HepG2 (cell line): ENCODE measurements at regions not wholly inside any gene's neighbourhood (a gene's known extent, or its start where the extent isn't known, plus 50 kb on each side); places are given as distances from the start of the nearest gene placed in this dataset.

ENCODE experiments used
- ATAC-seq: fragments of 200-7000 bp; cut with Tn5 transposase; 3 replicates; pipeline ENCODE4 v1.9.1; 2020; ENCODE audit warnings: mild to moderate bottlenecking, moderate library complexity
- BruUV-seq: library from RNA; stranded (reverse); fragments of 400-500 nt; replicated peaks from 2 replicates; lab custom pipeline; 2021; lab: Mats Ljungman, UMichigan
- CTCF ChIA-PET: fragments of 300-600 bp; formaldehyde crosslinking; extraction: SDS; loops from one replicate; lab custom pipeline; 2021; ENCODE audit warnings: low total read pairs, inconsistent platforms, low intra/inter-chr PET ratio; lab: Yijun Ruan, JAX
- POLR2A ChIA-PET: fragments of 350-600 bp; sonication (Branson Sonifier 250); formaldehyde crosslinking; loops from one replicate; lab custom pipeline; 2020; ENCODE audit warnings: antibody characterized with exemption, inconsistent platforms; lab: Yijun Ruan, JAX
- DNase-seq: peaks from one replicate; pipeline ENCODE4 v3.0.0-alpha.2; 2015; ENCODE audit warnings: low spot score
- FAIRE-seq: peaks from 3 replicates; lab custom pipeline; 2011; peaks lifted over from hg19 to GRCh38; lab: Jason Lieb, UNC
- H2AFZ ChIP-seq: one replicate; pipeline ENCODE4 v1.6.1; 2011; ENCODE audit warnings: low read length, inconsistent platforms
- H3K27ac ChIP-seq: fragments of 300-600 bp; 3 replicates; pipeline ENCODE4 v1.8.0; 2011; ENCODE audit warnings: mixed run types, mild to moderate bottlenecking, mixed read lengths, low read length, inconsistent platforms; ENCODE audit not compliant: insufficient read depth; ENCODE audit errors: extremely low read length
- H3K27me3 ChIP-seq, 2 experiments: fragments of 200-600 bp in 1 of 2; 2 replicates in 1 of 2; 3 replicates in 1 of 2; pipeline versions ENCODE4 v1.6.0 to v1.8.0; 2011; ENCODE audit warnings: low read length in 2 of 2, mild to moderate bottlenecking in 2 of 2, moderate library complexity in 2 of 2, inconsistent platforms in 1 of 2; ENCODE audit not compliant: insufficient read depth in 2 of 2, control insufficient read depth in 1 of 2
- H3K36me3 ChIP-seq, 2 experiments: fragments of 200-600 bp in 1 of 2; replicated peaks in 1 of 2; 2 replicates in 1 of 2; 3 replicates in 1 of 2; pipeline versions ENCODE4 v1.5.1 to v1.8.0; 2011; ENCODE audit warnings: low read length in 2 of 2, inconsistent platforms in 1 of 2; ENCODE audit not compliant: insufficient read depth in 2 of 2, control insufficient read depth in 1 of 2
- H3K4me1 ChIP-seq: 2 replicates; pipeline ENCODE4 v1.5.1; 2012; ENCODE audit warnings: low read length, inconsistent platforms; ENCODE audit not compliant: insufficient read depth
- H3K4me2 ChIP-seq: 2 replicates; pipeline ENCODE4 v1.6.0; 2011; ENCODE audit warnings: low read depth, low read length, inconsistent platforms
- H3K4me3 ChIP-seq, 3 experiments: fragments of 200-600 bp in 1 of 3; sonication (generic), shearing (Covaris generic) in 1 of 3; replicated peaks in 1 of 3; 2 replicates each; pipeline ENCODE4 v1.5.1; 2011 to 2016; ENCODE audit warnings: low read length in 3 of 3, inconsistent platforms in 2 of 3, low read depth in 2 of 3, mild to moderate bottlenecking in 2 of 3, control low read depth in 1 of 3, mixed read lengths in 1 of 3; ENCODE audit not compliant: insufficient read depth in 1 of 3
- H3K79me2 ChIP-seq: one replicate; pipeline ENCODE4 v1.6.1; 2011; ENCODE audit warnings: low read length, inconsistent platforms; ENCODE audit not compliant: insufficient read depth
- H3K9ac ChIP-seq: 2 replicates; pipeline ENCODE4 v1.6.0; 2011; ENCODE audit warnings: mild to moderate bottlenecking, low read depth, low read length, inconsistent platforms; ENCODE audit not compliant: insufficient read depth
- H3K9me3 ChIP-seq: 2 replicates; pipeline ENCODE4 v1.5.1; 2012; ENCODE audit warnings: mild to moderate bottlenecking, low read length
- H4K20me1 ChIP-seq: 2 replicates; pipeline ENCODE4 v1.6.0; 2011; ENCODE audit warnings: inconsistent platforms, mild to moderate bottlenecking, low read length, moderate library complexity; ENCODE audit not compliant: insufficient read depth
- CTCF ChIP-seq: sonication (generic); formaldehyde crosslinking; IDR thresholded peaks from 2 replicates; pipeline ENCODE4 v1.5.0; 2020; ENCODE audit warnings: mild to moderate bottlenecking, missing genetic modification reagents, moderate library complexity
- HDAC2 ChIP-seq: sonication (generic); formaldehyde crosslinking; IDR thresholded peaks from 2 replicates; pipeline ENCODE4 v1.4.0; 2020; ENCODE audit warnings: missing genetic modification reagents
- RAD21 ChIP-seq: fragments of 450-650 bp; formaldehyde crosslinking; IDR thresholded peaks from 2 replicates; pipeline ENCODE4 v1.5.0; 2020; ENCODE audit warnings: mild to moderate bottlenecking
- RBM22 ChIP-seq: fragments of 200-400 bp; formaldehyde crosslinking; optimal IDR thresholded peaks from 2 replicates; pipeline ENCODE3; 2017; ENCODE audit warnings: mild to moderate bottlenecking, low read length, moderate library complexity
- SMC3 ChIP-seq: IDR thresholded peaks from 2 replicates; pipeline ENCODE4 v1.6.1; 2011; ENCODE audit warnings: low read length, improper control_type of control experiment
- STAG1 ChIP-seq: sonication (generic); formaldehyde crosslinking; IDR thresholded peaks from 2 replicates; pipeline ENCODE4 v1.4.0; 2020; ENCODE audit warnings: missing genetic modification reagents
- UBTF ChIP-seq: sonication (generic); formaldehyde crosslinking; IDR thresholded peaks from 2 replicates; pipeline ENCODE4 v1.4.0; 2020; ENCODE audit warnings: mild to moderate bottlenecking, missing genetic modification reagents
- ZNF180 ChIP-seq: sonication (generic); formaldehyde crosslinking; IDR thresholded peaks from 2 replicates; pipeline ENCODE4 v1.4.0; 2020; ENCODE audit warnings: low read depth, missing genetic modification reagents, borderline replicate concordance
- ZNF263 ChIP-seq: sonication (generic); formaldehyde crosslinking; IDR thresholded peaks from 2 replicates; pipeline ENCODE4 v1.4.0; 2020; ENCODE audit warnings: missing genetic modification reagents
- ZNF567 ChIP-seq: sonication (generic); formaldehyde crosslinking; IDR thresholded peaks from 2 replicates; pipeline ENCODE4 v1.8.1; 2023; ENCODE audit warnings: mild to moderate bottlenecking, missing genetic modification reagents, borderline replicate concordance
- WGBS: methylation state at CpG from one replicate; pipeline ENCODE4 v1.1.6; 2017; ENCODE audit warnings: low lambda C conversion rate; 5-methylcytosine and 5-hydroxymethylcytosine counted together
- in situ Hi-C: cut with HindIII; loops from 2 replicates; pipeline ENCODE4 v1.10.0; 2017; ENCODE audit warnings: low pct_unique_long_range_greater_than_20kb; ENCODE audit not compliant: extremely low pct_ligation_motif_present
- intact Hi-C: fragments of 100-400 bp; cut with micrococcal nuclease; formaldehyde crosslinking; loops from one replicate; pipeline ENCODE4 v1.10.0; 2022; ENCODE audit not compliant: unreplicated experiment

- ChIA-PET POLR2A (no interaction called here), CTCF (no interaction called here)
- no peak overlapping the region for H3K4me2 ChIP-seq
- in situ Hi-C loops: no loop called here
- no TSS peak for BruUV-seq
- H3K79me2 ChIP-seq: no peaks in the 10 kb centered on the region
- H3K36me3 ChIP-seq: no peaks in the 10 kb centered on the region
- no peaks in the 10 kb centered on the region for H4K20me1 ChIP-seq
- H3K9ac ChIP-seq: no peak overlapping the region
- no peaks in the 10 kb centered on the region for H3K4me1 ChIP-seq
- TF ChIP-seq ZNF263: peak; percentile 75
- no peak for TF ChIP-seq ZNF567
- FAIRE-seq: no peak
- WGBS: 34% methylated on average over 7 of the region's 13 CpGs
- H3K27me3 ChIP-seq: no peaks in the 10 kb centered on the region
- intact Hi-C loops: no loop called here
- DNase-seq: no peak
- H3K9me3 ChIP-seq: no peaks in the 10 kb centered on the region
- H2AFZ ChIP-seq: no peak overlapping the region
- H3K4me3 ChIP-seq: no peak overlapping the region
- no peak for ATAC-seq
- H3K27ac ChIP-seq: no peak overlapping the region
Observed at GRCh38 chr16:80323187-80323807, 217.5 kb upstream of the DYNLRB2 start.

GRCh38 chr16:80319181-80319580 is 221.6 kb upstream of the DYNLRB2 start:
- Histone ChIP-seq H3K4me1 (no peaks in the 10 kb centered on the region), H2AFZ (no peak overlapping the region), H3K79me2 (no peaks in the 10 kb centered on the region), H4K20me1 (no peaks in the 10 kb centered on the region), H3K36me3 (no peaks in the 10 kb centered on the region), H3K4me2 (no peak overlapping the region)
- no TSS peak for BruUV-seq
- ATAC-seq (peak; percentile 68), FAIRE-seq (no peak), DNase-seq (no peak)
- in situ Hi-C loops: no loop called here
- no peak for TF ChIP-seq ZNF180 (CRISPR knock-in tag)
- no peak for TF ChIP-seq HDAC2 (CRISPR knock-in tag)
- peak; percentile 61 for TF ChIP-seq STAG1 (CRISPR knock-in tag)
- no peak for TF ChIP-seq RBM22
- 0 out of 2 replicates have a peak, but pooled peaks have one; percentile 15 for TF ChIP-seq RAD21 (CRISPR knock-in tag)
- peak; percentile 39; the same call in 1 of the 2 replicates for TF ChIP-seq CTCF (CRISPR knock-in tag)
- TF ChIP-seq SMC3: peak; percentile 16; the same call in 1 of the 2 replicates
- TF ChIP-seq UBTF (CRISPR knock-in tag): no peak
- TF ChIP-seq, all 625 proteins: peak for 4
- no peak overlapping the region for H3K4me3 ChIP-seq
- H3K9me3 ChIP-seq: no peaks in the 10 kb centered on the region
- no peak overlapping the region for H3K27ac ChIP-seq
- no CpG with 5 or more reads among the region's 3 CpGs for WGBS
- H3K9ac ChIP-seq: no peak overlapping the region
- intact Hi-C loops: no loop called here
- ChIA-PET POLR2A (no interaction called here), CTCF (no interaction called here)
- 0 out of 5 replicates have a peak, but pooled peaks cover 0 to 3% of the 10 kb centered on the region in 2 experiments for H3K27me3 ChIP-seq
